ENCODE measurements at regions not wholly inside any gene's neighbourhood (a gene's known extent, or its start where the extent isn't known, plus 50 kb on each side); places are given as distances from the start of the nearest gene placed in this dataset.
"Not testable (repeated sequence)": the region's sequence is repeated elsewhere in the genome, so short reads cannot be mapped to it uniquely, and the experiment has no call there.

DNA sequence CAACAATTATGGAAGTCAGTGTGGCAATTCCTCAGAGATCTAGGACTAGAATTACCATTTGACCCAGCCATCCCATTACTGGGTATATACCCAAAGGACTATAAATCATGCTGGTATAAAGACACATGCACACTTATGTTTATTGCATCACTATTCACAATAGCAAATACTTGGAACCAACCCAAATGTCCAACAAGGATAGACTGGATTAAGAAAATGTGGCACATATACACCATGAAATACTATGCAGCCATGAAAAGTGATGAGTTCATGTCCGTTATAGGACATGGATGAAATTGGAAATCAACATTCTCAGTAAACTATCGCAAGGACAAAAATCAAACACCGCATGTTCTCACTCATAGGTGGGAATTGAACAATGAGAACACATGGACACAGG is 306.4 kb upstream of the DEFB115 start:
- not testable (repeated sequence) for H3K27me3 ChIP-seq, H3K9me3 ChIP-seq, H3K4me3 ChIP-seq, H3K36me3 ChIP-seq, DNase-seq

DNA sequence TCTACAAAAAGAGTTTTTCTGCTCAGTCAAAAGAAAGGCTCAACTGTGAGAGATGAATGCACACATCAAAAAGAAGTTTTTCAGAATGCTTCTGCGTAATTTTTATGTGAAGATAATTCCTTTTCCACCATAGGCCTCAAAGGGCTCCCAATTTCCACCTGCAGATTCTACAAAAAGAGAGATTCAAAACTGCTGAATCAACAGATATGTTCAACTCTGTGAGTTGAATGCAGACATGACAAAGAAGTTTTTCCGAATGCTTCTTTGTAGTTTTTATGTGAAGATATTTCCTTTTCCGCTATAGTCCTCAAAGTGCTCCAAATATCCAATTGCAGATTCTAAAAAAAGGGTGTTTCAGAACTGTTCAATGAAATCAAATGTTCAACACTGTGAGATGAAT is 300.8 kb upstream of the DEFB115 start:
- H3K27me3 ChIP-seq, H3K4me3 ChIP-seq: not testable (repeated sequence)

DNA sequence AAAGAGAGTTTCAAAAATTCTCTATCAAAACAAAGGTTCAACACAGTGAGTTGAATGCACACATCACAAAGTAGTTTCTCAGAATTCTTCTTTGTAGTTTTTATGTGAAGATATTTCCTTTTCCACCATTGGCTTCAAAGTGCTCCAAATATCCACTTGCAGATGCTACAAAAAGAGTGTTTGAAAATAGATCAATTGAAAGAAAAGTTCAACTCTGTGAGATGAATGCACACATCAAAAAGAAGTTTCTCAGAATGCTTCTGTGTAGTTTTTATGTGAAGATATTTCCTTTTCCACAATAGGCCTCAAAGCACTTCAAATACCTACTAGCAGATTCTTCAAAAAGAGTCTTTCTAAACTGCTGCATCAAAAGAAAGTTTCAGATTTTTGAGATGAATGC is 298.3 kb upstream of the DEFB115 start:
- not testable (repeated sequence) for DNase-seq, H3K36me3 ChIP-seq, H3K27me3 ChIP-seq, H3K9me3 ChIP-seq, H3K4me3 ChIP-seq

More for the DNA sequence above, 300.8 kb upstream of the DEFB115 start:
- DNase-seq, H3K9me3 ChIP-seq, H3K36me3 ChIP-seq: not testable (repeated sequence)

DNA sequence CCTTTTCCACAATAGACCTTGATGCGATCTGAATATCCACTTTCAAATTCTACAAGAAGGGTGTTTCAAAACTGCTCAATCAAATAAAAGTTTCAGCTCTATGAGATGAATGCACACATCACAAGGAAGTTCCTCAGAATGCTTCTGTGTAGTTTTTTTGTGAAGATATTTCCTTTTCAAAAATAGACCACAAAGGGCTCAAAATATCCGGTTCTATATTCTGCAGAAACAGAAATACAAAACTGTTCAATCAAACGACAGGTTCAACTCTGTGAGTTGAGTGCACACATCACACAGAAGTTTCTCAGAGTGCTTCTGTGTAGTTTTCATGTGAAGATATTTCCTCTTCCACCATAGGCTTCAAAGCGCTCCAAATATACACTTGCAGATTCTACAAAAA is 293.9 kb upstream of the DEFB115 start:
- Histone ChIP-seq H3K36me3 (no peaks in the 10 kb centered on the region), H3K4me3 (no peak overlapping the region), H3K9me3 (no peaks in the 10 kb centered on the region), H3K27me3 (no peaks in the 10 kb centered on the region)
- DNase-seq: no peak

DNA sequence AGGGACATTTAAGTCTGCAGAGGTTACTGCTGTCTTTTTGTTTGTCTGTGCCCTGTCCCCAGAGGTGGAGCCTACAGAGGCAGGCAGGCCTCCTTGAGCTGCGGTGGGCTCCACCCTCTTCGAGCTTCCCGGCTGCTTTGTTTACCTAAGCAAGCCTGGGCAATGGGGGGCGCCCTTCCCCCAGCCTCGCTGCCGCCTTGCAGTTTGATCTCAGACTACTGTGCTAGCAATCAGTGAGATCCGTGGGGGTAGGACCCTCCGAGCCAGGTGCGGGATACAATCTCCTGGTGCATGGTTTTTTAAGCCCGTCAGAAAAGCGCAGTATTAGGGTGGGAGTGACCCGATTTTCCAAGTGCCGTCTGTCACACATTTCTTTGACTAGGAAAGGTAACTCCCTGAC is 281.6 kb upstream of the DEFB115 start:
- H3K36me3 ChIP-seq, H3K27me3 ChIP-seq, DNase-seq, H3K4me3 ChIP-seq, H3K9me3 ChIP-seq: not testable (repeated sequence)

DNA sequence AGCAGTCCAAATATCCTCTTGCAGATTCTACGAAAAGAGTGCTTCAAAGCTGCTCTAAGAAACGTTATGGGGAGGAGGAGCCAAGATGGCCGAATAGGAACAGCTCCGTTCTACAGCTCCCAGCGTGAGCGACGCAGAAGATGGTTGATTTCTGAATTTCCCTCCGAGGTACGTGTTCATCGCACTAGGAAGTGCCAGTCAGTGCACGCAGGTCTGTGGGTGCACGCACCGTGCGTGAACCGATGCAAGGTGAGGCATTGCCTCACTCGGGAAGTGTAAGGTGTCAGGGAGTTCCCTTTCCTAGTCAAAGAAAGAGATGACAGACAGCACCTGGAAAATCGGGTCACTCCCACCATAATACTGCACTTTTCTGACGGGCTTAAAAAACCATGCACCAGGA is 272.1 kb upstream of the DEFB115 start:
- H3K9me3 ChIP-seq: no peaks in the 10 kb centered on the region
- no peaks in the 10 kb centered on the region for H3K36me3 ChIP-seq
- H3K4me3 ChIP-seq: no peak overlapping the region
- H3K27me3 ChIP-seq: no peaks in the 10 kb centered on the region
- no peak for DNase-seq
